RCC 7860 (cell line): ENCODE measurements at regions not wholly inside any gene's neighbourhood (a gene's known extent, or its start where the extent isn't known, plus 50 kb on each side); places are given as distances from the start of the nearest gene placed in this dataset.
A peak's percentile ranks its signal among the peaks of the same experiment; 100 is the strongest.

ENCODE experiments used
- DNase-seq: peaks from one replicate; pipeline ENCODE4 v3.0.0-alpha.2; 2015; ENCODE audit warnings: low spot score
- FAIRE-seq: peaks from 2 replicates; lab custom pipeline; 2012; peaks lifted over from hg19 to GRCh38; lab: Jason Lieb, UNC

DNA sequence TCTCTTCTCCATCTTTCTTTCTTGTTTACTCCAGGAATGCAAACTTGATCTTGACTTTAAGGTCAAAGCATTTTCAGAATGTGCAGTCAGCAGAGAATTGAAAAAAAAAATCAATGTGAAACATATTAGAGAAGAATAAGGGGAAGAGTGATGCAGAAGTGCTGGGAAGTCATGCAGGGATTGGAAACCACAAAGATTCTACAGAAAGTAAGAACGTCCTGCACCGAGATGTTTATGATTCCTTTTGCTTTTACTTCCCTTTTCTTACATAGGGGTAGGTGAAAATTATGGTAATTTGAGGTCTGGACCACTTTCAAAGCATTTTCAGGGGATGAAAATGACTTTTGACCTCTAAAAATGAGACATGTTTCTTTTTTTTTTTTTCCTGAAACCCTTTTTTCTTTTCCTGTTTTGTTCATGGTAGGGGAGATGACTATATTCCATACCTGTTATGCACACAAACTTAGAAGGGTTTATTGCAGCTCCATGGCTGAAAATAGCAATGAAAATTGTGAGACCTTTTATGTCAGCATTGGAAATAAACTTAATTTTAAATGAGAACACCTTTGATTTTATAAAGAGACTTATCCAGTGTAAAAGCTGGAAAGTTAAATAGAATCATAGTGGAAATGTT, 623.5 kb upstream of the TBL1XR1 start:
- peak; percentile 30 for DNase-seq
- FAIRE-seq, result peak; percentile 90

DNA sequence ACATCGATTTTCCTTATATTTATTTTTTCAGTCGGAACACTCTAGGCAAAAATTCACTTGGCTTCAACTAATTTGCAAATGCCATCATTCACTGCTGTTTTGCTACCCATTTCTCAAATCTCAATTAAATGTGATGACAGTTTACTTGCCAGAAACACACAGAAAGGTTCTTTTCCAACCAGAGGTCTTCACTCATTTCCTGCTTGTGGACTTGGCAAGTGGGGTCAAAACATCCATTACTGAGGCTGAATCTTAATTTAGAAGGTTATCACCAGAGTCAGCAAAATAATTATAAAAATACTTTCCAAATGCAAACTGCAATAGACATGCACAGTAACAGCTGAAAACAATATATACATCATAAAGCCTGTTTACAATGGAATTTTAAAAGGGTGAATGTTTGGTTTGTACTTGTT, 625.4 kb upstream of the TBL1XR1 start:
- DNase-seq (no peak), FAIRE-seq (no peak)

DNA sequence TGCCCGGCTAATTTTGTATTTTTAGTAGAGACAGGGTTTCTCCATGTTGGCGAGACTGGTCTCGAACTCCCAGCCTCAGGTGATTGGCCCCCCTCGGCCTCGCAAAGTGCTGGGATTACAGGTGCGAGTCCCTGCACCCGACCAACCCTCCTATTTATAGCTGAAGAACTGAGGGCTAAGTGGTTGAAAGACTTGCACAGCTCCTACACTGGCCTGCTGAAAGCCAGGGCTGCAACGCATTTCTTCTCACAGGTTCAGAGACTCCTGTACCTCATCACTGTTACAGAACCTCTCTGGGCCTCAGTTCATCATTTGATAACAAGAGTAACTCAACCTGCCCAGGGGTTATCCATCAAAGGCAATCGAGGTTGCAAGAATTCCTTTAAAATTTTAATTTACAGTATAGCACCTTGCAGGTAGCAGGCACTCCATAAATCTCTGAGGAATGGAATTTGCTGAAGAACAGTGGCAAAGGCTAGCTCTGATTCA, 626.5 kb upstream of the TBL1XR1 start:
- DNase-seq (no peak), FAIRE-seq (no peak)

DNA sequence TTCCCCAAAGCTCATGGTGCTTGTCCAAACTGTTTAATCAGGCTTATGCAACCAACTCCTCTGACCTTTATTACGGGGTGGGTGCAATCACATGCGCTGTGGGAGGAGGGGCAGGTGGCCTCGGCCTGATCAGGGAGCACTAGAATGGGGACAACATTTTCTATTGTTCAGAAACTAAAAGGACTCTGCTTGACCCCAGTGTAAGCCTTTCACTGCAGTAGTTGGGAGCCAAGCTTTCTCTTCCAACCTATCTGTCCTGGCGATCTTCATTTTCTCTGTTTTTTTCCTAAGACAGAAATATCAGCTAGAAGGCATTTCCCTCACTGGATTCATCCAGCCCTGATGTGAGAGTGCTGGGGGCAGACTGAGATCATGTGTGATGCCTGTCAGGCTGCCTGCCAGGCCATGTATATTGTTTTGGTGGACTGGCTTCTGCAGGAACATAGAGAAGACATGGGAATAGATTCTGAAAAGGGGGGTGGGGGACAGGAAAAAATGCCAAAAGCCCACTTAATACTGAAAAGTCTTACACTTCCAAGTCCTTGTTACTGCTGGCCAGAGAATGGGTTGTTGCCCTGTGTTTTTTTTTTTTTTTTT, 627.0 kb upstream of the TBL1XR1 start:
- FAIRE-seq, result peak; percentile 84
- DNase-seq, result peak; percentile 67

DNA sequence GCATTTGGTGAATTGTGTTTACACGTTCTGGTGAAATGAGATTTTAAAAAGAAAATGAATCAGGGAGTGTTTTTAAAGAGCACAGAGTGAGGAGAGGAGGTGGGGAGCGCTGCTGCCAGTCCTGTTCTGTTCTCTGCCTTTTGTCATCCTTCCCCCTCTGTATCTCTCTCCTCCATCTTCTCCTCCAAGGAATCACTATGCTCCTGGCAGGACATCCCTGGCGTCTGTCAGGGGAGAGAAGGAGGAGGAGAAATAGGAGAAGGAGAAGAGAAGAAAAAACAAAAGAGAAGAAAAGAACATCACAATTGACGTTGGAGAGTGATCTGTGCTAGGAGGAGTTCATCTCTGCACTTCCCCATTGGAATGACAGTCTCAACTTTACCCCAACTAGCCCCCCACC, 627.6 kb upstream of the TBL1XR1 start:
- no peak for DNase-seq
- FAIRE-seq, result no peak

DNA sequence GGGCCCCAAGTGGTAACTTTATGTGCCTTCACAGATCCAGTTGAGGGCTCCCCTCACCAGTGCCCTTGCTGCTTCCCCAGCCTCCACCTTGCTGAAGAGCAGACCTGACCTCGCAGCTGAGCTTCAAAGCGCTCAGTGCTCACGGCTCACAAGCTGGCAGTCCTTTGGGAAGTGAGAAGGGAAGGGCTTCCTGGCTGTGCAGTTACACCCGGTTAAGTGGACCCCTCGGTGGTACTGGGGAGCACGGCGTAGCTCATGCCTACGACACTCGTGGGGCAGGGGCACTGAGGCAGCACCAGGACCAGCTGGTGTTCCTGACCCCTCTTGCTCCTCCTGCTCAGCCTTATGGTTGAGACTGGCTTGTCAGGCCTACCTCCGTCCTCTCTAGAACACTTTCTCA, 629.0 kb upstream of the TBL1XR1 start:
- FAIRE-seq (no peak), DNase-seq (no peak)

DNA sequence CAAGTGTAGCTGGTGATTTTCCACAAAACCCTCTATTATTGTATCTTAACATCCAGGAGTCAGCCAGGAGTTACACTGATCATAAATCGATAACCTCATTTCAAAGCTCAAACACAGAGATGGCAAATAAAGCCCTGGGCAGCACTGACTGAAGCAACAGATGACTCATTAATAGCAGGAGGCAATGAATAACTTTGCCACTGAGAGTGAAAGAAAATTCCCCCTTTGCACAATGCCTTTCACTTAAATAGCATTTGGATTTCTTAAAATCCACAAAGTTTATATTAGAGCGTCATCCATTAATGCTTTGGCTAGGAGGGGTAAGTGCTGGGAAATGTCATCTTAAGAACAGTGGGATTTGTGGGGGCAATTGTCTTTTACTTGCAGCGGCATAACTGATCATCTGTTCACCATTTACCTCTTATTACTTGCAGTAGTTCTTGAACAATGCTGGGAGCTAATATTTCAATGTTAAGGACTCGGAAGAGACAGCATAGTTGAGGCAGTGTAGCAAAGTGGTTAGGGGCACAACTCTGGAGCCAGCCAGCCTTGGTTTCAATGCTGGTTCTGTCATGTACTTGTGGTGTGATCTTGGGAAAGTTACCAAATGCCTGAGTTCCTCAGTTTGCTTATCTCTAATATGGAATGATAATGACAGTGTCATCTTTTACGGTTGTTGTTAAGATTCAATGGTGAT, 630.4 kb upstream of the TBL1XR1 start:
- DNase-seq, result peak; percentile 70

DNA sequence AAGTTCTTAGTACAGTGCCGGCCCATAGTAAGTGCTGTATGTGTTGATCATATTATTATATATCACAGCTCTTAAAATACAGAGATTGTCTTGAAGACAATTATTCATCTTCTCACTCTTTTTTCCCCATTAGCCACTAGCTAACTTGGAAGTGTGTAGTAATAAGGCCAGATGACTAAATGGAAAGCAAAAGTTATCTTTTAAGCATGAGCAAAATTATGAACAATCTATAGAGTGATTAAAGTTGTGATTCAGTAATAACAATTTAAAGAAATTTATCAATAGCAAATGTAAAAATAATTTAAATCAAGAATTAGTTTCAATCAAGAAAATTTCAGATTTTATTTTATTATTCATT, 630.9 kb upstream of the TBL1XR1 start:
- FAIRE-seq, result peak; percentile 45
- no peak for DNase-seq

More for the DNA sequence above, 630.4 kb upstream of the TBL1XR1 start:
- peak; percentile 91 for FAIRE-seq

DNA sequence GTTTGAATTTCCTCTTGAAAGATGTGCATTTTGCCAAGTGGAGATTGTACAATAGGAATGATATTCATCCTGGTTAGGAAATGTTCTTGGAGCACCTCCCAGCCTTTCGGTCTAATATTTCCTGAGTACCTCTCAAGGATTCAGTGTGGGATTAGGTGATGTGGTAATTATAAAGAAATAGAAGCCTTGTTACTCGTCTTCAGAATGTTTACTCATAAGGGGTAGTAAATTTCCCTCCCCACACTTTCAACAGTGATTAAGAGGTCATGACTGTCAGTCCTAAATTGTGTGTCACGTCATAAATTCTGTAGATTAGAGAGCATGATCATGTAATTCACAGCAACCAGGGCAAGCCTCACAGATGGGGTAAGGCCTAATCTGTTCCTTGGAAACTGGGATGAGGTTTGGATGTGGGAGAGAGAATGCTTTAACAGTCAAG, 633.1 kb upstream of the TBL1XR1 start:
- DNase-seq, result no peak
- FAIRE-seq, result no peak

DNA sequence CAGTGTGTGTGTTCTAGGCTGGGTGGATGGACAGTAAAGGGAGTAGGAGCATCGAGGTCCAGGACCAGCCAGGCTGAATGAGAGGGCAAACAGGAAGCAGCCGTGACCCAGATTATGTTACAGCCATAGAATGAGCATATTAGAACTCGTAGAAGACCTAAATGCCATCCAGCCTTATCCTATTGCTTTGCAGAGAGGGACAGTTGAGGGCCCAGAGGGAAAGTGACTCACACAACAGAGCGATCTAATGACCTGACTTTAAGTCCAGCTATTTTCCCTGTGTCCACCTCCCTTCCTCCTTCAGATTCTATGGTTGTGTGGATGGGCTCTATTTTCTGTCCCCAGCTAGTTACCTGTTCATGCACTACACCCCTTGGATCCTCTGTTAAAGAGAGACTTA, 634.1 kb upstream of the TBL1XR1 start:
- FAIRE-seq, result no peak

DNA sequence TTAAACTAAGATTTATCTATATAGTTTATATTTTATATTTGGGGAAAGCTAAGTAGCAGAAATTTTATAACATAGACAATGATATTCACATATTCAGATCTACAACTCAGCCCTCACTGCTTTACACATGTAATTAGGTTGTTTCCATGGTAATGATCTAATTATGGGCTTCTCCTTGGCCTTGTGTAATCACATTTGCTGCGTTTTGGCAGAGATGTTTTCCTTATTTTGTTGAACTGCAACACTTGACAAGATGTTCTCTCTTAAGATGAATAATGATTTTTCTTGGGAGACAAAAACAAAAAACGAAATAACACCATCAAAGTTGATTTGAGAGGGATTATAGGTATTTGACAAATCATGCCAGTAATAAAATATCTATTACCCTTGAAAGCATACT, 635.6 kb upstream of the TBL1XR1 start:
- no peak for DNase-seq
- FAIRE-seq, result no peak

More for the DNA sequence above, 634.1 kb upstream of the TBL1XR1 start:
- no peak for DNase-seq

DNA sequence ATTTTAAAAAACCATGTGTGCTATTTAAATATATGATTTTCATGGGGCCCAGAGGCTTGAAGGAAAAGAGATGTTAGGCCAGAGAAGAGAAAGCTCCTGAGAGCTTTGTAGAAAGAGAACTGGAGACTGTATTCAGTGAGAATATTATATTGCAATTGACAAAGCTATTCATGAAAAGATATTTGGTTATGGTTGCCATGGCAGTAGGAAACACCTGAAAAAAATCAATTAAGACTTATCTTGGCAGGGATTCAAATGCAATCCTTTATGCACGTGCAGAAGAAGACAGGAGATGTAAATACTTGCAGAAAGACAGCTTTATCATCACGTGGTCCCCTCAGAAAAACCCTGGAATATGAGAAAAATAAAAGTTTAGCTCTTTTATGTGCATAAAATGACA, 636.0 kb upstream of the TBL1XR1 start:
- FAIRE-seq, result no peak
- no peak for DNase-seq

DNA sequence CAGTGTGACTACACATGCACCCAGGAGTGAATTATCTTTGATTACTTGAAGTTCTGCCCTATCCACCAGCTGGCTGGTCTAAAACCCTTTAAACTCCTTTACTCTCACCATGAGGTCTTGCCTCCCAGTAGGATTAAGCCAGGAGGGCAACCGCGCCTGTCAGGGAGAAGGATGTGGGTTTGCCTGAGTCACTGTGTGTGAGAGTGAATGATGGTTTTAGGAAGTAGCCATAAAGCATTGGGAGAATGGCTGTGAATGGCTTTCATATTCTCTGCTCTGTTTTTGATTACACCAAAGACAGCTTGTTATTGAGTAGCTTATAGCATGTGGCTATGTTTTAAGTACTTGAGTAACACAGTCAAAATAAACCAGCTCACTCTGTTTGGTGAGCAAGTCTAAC, 637.7 kb upstream of the TBL1XR1 start:
- DNase-seq, result peak; percentile 91
- peak; percentile 97 for FAIRE-seq

DNA sequence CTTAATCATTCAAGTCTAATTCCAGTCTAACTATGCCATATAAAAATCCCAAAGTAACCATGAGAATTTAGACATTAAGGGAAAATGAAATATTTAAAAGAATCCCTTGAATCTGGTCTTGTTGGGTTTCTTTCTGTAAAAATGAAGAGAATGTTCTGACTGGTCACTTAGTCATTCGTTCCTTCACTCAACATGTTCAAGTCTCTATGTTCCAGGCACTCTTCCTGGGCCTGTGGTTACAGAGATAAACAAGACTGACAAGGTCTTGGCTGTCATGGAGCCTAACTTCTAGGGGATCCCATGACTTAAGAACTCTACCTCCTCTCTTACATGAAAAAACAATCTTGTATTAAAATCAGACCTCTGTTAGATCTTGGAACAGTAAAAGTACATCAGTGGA, 638.6 kb upstream of the TBL1XR1 start:
- FAIRE-seq, result peak; percentile 90

DNA sequence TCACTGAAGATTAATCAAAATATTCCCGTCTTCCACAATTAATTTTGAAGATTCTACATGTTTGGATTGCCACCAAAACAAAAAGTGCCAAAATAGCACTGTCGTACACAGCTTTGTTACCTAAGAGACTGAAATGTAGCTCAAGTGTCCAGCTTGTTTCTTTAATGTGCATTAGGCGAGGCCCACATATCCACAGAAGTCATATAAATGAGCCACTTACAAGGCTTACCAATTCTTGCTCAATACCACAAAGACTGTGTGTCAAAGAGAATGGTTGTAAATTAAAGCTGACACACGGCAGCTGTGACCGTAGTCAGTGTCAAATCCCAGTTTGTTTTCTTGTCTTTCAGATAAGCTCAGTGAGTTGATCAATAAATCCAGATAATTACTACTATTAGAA, 639.4 kb upstream of the TBL1XR1 start:
- no peak for FAIRE-seq
- no peak for DNase-seq

More for the DNA sequence above, 638.6 kb upstream of the TBL1XR1 start:
- peak; percentile 80 for DNase-seq

DNA sequence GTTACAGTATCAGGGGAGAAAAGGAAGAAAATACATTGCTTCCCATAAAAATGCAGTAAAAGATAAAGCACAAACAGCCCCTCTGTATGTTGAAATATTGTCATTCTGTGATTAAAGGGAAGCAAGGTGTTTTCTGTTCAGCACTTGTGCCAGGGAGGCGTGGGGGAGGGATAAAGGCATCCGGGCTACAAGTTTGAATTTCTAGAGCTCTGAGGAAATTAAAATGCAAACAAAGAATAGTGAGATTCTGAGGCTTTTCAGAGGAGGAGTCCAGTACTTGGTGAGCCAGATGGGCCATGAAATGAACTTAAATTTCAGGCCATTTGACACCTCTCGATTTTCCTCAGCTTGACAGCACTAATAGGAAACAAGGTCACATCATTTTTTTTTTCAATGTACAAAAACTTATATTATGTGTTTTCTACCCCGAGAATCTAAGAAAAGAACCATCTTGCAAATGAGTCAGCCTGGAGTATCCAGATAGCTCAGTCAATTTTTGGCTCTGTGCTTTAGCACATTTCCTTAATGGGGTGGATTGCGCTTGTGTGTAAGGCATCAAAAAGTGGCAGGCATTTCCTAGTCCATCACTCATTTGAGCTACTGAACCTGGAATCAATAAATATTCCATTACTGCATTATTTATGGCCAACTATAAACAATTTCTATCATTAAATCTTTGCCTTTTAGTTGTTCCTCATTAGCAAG, 640.8 kb upstream of the TBL1XR1 start:
- FAIRE-seq, result no peak

DNA sequence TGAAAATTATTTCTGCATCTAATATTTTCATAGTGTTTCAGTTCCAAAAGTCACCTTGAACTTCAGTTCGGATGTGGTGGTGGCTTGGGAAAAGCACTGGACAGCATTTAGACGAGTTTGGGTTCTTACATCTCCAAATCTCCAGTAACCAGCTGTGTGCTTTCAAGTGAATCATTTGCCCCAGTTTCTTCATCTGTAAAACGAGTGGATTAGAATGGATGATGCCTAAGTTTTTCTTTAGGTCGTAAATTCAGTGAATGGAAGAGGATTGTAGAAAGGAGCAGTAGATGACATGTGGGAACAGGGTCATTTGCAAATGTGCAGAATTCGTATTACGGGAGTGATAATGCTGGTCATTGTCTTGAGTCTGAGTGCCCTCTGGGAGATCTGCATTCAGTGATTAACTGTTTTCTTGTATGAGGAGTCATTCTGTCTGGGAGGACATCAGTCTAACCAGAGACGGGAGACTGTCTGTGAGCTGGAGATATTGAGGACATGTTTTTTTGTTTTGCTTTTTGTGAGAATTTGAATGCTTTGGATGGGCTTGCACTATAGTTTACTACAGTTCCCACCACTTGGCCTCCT, 641.6 kb upstream of the TBL1XR1 start:
- no peak for FAIRE-seq

More for the DNA sequence above, 640.8 kb upstream of the TBL1XR1 start:
- no peak for DNase-seq

DNA sequence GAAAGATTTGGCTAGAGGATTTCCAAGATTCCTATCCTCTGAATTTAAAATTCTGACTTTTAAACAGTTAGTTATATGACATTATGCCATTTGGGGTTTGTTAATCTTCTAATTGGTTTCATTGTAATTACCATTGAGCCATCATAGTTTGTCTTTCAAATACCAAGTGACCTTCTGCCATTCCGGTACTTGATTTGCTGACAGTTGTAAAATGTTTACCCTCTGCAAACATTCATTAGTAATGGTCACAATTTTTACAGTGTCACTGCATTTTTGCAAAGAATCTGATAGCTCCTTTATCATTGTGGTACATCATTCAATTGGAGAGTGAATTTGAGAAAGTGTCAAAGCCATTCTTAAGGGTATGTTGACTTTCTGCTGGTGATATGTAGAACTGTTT, 645.0 kb upstream of the TBL1XR1 start:
- no peak for DNase-seq
- no peak for FAIRE-seq

More for the DNA sequence above, 641.6 kb upstream of the TBL1XR1 start:
- no peak for DNase-seq

DNA sequence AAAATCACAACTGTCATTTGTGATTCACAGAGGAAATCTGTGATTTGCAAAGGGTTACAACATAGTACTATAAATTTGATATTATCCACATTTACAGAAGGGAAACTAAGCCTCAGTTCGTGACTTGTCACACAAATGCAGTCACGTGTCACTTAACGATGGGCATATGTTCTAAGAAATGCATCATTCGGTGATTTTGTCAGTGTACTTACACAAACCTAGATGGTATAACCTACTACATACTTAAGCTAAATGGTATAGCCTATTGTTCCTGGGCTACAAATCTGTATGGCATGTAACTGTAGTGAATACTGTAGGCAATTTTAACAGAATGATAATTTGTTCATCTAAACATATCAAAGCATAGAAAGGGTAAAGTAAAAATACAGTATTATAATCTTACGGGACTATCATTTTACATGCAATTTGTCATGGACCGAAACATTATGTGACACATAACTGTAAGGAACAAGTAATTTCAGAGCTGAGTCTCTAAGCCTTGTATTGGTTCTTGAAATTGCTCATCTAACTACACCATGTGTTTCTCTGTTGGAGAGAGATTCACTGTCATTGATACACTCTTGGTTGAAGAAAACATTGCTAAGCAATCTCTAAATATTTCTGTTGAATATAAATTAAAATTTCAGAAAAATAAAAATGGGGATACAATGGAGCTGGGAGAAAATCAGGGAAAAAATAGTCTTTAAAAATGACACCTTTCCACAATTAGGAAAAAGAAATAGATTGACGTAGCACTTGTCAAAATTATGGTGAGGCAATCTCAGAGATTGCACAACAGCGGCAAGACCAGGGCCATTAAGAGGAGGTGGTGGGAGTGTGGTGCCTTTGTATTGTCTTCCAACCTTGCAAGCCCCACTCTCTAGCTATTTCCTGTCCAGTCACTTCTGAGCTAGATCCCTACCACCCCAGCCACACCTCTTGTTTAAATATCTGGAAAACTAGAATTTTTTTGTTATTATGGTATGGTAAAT, 645.8 kb upstream of the TBL1XR1 start:
- FAIRE-seq (no peak), DNase-seq (no peak)
